Fibroblast of gingiva (primary cell): ENCODE measurements at regions not wholly inside any gene's neighbourhood (a gene's known extent, or its start where the extent isn't known, plus 50 kb on each side); places are given as distances from the start of the nearest gene placed in this dataset.

Source experiments
- DNase-seq: peaks from one replicate; pipeline ENCODE4 v3.0.0-alpha.2; 2011; ENCODE audit warnings: low read depth

DNA sequence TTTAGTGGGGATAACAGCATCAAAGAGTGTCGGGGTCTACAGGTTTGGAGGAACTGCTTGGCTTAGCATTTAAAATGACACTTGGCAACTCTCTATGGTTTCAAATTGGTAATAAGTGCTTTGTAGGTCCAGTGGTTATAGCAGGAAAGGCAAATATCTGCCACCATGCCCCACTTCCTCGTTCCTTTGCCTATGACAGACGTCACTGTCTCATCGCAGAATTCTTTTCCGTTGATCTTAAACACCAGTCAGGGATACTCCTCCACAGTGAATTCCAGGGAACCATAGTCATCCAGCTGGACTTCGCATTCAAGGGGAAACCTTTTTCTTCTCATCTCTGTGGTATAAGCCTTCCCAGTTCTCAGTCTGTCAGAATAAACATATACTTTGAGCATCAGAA is 319.1 kb downstream of the GPAT3 start:
- DNase-seq: peak; percentile 74

DNA sequence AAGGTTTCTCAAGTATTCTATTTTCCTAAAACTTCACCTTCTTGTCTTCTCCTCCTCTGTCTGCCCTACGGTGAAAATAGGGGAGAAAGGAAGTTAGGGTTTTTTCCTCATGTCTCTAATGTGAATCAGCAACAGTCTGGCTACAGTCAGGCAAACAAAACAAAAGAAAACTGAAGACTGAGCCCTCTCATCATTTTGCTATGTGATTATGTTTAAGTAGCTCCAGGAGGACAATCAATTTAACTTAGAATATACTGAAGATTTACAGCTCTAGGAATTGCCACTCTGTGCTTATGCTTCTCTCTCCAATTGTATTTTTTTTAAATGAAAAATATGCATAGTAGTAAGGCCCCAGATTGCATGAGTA is 316.2 kb downstream of the GPAT3 start:
- DNase-seq: peak; percentile 50

DNA sequence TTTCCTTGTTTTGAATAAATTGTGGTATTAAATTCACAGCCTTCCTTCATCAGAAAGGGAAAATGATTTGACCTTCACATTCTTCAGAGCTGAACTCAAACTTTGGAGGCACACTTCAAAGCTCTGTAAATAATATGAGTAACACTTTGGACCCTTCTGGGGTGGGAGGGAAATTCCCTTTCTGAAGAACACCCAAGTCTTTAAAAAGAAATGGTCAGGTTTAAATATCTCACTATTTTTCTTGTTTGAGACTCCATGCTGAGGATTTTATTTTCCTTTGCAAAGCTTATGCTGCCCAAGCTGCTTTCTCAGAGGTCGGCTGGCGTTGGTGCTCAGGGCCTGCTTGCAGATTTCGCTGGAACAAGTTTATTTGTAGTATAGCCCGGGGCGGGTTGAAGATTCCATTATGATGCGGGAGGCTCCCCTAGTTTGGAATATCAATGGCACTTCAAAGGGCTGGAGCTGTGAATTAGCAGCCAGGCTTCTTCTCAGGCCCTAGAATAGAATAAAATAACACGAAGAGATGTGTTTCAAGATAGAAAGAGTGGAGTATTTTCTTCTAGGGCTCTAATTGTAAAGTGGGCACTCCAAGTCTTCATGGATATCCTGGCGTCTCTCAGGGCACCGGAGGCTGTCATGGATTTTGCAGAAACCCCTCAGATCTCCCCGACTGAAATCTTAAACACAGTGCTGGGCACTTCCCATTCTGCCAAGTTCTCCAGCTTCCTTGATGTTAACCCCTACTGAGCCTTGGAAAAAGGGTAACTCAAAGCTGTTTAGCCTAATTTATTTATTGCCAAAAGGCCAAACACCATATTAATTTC is 315.6 kb downstream of the GPAT3 start:
- DNase-seq: peak; percentile 29

DNA sequence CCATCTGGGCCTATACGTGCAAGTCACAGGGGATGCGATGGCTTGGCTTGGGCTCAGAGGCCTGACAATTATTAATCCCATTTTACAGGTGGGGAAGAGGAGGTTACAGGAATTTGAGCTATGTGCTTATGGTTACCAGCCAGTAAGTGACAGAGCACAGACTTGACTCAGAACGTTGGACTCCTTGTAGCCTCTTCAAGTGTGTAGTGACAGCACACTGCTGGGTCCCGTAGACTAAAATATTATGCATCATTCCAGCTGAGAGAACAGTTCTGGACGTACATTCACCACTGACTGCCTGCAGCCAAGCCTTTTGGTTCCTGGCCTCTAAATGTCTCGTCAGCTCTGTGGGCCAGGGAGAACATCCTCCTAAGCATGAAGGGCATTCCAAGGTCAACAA is 314.5 kb downstream of the GPAT3 start:
- DNase-seq: no peak

DNA sequence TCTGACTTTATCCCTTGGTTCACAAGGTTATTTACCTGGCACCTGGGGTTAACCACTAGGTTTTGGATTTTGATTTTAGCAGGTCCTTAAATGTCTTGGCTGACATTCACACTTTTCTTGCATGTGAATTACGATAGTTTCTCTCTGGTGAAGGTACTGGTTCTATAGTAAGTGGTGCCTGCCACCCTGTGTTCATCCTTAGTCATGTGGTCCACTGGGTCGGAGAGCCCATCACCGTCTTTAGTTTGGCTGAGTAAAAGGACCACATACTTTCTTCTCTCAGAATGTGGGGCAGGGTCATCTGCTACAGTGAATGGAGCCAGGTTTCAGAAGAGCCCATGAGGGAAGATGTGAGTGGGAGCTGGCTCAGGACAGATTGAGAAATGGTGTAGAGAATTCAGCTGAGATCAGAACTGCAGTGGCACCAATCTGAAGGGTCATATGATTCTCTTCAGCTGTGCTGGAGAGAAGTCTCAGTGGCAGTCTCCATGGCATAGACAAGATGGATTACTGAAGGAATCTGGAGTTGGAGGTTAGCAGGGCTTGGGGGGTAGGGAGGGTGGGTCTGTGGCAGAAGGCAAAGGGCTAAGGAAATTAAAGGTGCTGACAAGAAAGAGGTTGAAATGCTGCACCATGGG is 310.4 kb downstream of the GPAT3 start:
- DNase-seq: no peak

DNA sequence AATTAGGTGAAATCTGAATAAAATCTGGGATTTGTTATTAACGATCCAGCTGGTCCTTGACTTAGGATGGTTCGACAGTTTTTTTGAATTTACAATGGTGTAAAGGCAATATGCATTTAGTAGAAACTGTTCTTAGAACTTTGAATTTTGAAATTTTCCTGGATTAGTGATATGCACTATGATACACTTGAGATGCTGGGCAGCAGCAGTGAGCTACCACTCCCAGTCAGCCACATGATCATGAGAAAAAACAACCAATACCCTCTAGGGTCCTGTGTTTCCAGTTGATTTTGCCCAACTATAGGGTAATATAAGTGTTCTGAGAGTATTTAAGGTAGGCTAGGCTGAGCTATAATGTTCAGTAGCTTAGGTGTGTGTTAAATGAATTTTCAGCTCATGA is 303.7 kb downstream of the GPAT3 start:
- DNase-seq: no peak

DNA sequence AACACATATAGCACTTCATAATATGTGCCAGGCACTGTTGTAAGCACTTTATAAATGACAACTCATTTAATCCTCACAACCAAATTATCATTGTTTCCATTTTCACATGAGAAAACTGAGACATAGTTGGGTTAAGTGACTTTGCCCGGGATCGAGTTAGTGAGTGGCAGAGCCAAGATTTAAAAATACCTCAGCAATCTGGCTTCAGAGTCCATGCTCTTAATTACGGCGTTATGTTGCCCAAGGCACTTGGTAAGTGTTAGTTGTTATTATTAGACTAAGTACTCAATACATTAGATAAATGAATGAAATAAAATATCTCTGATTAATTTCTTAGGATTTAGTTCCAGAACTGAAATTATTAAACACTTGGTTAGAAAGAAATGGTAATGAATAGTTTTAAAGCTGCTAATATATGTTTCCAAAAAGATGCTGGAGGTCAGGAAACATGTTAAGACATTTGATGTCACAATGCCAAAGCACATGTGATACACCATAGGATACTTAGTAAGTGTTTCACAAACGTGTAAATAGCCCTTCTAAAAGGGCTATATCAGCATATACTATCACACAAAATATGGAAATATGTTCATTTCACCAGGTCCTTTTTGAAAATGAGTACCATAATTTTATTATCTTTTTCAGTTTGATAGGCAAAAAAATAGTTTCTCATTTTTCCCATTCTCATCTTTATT is 301.9 kb downstream of the GPAT3 start:
- DNase-seq: no peak

DNA sequence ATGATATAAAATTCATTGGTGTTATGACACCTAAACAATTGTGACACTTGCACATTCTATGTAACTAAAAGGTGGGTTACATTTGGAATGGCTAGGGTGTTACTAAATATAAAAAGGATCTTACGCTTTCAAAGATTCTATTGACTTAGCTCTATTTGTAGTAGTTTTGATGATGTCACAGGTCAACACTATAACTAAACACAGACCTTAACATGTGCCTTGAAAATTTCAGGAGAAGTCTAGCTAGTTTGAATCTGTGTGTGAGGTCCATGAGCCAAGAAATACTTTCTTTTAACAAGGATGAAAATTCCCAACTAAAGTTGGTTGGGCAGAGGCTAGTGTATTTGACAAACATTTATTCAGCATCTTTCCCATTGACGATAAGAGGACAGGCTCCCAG is 298.0 kb downstream of the GPAT3 start:
- DNase-seq: no peak

DNA sequence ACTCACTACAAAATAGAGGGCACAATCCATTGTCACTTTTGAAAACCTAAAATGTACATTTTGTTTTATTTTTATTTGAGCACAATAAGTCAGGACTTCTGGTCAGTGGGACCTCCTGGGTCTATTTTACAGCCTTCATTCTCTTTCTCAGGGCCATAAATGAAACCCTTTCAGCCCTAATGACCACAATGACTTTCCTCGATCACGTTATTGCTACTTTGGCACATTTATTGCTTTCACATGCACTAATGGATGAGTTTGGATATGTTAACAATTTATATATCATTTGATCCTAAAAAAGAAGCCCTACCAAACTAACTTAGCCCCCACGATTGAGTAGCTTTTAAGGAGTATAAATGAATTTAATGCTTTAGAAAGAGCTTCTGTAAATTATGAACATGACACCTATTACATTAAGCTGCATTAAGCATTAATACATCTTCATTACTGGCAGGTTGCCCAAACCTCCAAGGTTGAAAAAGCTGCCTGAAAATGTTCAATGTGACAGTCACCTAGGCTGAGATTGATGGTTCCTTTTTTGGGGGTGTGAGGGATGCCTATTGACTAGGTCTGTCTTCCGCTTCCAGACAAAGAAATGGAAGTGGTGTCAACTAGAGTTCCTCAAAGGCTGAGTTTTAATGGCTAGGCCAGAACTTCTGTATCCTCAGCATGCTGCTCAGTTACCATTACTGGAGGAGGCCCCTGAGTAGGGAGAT is 296.4 kb downstream of the GPAT3 start:
- DNase-seq: no peak

DNA sequence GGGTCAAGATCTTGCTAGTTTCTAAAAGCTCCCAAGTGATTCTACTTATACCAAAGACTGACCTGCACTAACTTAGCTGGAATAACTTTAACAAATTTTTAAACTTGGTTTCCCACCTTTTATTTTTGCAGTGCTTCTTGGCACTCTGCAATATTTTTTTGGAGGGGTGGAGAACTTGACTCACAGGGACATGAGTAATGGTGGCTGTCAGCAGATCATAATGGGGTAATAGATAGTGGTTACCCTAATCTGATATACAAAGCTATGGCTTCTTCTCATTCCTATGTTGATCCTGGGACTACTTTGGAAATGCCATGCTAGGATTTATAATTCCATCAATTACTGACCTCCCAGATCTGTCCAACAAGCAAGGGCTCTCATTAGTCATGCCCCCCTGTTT is 295.7 kb downstream of the GPAT3 start:
- no peak for DNase-seq

DNA sequence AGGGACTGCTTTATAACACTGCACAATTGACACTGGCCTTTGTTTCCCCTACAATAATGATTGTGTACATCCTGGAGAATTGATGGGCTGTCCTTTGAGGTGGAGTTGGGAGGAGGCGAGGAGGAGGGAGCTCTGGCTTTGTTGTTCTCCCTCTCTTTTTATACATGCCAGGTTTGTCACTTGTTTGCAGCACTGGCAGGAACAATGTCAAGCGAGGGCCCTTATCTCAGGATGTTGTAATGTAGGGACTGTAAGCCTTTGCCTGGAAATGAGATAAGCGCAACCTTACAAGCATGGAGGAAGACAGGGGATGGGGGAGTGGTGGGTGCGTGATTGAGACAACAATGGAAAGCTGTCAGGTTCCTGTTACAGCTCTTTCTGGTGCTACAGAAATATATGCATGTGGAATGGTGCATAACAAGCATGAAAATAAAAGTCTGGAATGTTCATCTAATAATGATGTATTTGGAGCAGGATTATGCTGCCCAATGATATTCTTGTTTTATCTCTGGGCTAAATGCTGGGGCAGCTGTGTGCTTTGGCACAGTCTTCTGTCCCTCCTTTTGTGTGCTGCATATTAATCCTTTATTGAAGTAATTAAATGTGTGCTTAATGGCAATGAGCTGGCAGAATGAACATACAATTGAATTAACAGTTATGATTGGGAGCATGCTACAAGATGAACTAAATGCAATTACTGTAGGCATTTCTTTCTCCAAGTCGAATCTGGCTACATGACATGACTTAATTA is 294.4 kb downstream of the GPAT3 start:
- no peak for DNase-seq

DNA sequence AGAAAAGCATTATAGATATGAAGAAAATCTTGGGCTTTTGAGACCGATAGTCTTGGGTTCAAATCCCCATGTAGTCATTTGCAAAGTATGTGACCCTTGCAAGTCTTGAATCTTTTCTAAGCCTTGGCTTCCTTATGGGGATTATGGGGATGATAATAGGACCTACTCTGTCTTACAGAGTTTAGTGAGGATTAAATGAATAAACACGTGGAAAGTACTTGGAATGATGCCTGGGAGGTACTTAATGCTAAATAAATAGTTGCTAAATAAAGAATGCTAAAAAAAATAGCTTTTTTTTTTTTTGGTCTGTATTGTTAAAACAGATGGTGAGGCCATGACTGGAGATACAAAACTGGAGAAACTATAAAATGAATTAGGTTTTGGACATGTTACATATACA is 292.7 kb downstream of the GPAT3 start:
- DNase-seq: no peak

DNA sequence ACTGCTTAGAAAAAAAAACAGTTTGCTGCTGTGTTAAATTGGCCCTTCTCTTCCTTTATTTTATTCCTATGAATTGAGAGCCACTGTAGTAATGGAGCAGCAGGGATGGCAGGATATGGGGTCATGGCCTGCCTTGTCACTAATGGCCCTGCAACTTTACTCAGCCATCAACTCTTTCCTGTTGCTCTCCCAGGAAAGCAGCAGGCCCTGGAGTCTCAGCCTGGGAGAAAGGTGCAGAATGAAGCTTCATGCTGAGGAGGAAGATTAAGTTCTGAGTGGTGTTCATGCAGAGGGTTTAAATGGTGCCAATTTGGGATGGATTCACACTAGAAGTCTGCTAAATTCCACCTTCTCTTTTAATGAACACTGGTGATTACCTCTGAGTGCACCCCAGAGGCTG is 285.6 kb downstream of the GPAT3 start:
- DNase-seq: no peak

DNA sequence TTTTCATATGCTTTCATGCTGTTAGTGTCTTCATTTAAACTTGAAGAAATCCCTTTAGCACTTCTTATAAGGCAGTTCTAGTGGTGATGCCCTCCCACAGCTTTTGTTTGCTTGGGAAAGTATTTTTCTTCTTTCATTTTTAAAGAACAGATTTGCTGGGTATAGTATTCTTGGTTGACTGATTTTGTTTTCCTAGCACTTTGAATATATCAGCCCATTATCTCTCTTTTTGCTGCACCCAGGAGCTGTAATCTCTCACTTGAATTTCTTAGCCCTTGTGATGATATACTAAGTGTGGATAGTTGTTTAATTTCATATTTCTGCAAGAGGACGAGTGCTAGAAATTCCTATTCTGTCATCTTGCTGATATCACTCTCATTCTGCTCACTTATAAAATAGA is 283.7 kb downstream of the GPAT3 start:
- DNase-seq: no peak

DNA sequence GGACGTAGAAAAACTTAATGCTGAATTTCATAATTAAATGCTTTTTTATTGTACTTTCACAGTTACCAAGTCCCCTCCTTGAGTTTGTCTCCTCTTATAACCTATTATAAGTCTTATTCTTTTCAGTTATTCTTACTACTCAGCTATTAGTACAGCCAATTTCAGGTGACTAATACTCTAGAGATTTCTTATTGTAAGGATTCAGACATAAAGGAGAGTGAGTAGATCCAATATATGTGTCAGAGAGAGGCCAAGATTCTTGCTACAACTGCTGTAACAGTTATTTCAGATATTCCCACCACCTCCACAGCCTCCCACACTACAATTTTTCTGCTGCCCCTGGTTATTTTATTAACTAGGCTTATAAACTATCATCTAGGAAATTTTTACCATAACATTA is 274.5 kb downstream of the GPAT3 start:
- DNase-seq: no peak

DNA sequence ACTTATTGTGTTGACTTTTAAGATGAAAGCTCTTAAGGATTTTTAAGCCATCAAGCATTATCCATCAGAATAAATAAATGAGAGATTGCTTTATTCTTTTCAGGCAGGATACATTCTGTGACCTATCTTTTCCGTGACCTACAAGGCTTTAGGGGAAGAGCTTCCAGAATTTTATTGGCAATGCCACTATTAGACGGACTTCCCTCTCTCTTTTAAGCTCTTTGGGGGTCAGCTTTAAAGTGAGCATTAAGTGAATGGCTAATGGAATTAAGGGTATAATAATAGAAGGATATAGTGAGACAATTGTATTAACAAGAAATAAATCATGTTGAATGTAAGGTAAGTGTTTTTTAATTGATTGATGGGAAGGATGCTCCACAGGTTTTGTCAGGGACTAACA is 273.7 kb downstream of the GPAT3 start:
- no peak for DNase-seq

DNA sequence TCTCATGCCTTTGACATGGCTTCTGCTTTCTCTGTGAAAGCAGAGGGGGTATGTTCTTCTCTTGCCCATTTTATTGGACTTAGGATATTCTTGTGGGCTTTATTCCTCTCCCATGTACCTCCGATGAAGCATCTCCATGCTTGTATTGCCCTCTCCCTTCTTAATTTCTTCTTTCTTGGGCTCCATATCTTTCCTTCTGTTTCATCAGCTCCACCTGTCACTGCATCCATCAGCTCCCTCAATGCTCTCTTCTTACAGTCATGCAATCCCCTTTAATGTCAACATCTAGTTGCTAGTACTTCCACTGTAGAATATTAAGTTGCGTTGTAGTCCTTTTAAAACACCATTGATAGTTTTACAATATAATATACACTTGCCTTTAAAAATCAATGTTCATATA is 257.6 kb downstream of the GPAT3 start:
- DNase-seq: no peak

DNA sequence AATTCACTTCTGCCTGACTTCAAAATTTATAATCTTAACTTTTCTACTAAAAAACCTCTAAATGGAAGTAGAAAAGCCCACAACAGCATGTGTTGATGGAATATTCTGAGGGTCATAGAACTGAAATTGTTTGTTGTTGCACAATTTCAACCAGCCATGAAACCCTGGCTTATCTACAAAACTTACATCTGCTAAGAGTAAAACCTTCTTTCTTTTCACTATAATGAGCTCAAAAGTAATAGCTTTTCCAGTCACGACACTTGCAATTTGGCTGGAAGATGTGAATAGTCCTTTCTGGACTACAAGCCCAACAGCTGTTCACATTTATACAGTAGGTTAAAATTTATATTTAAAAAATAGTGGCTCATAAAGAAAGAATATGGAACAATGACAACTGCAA is 250.0 kb downstream of the GPAT3 start:
- peak; percentile 38 for DNase-seq

DNA sequence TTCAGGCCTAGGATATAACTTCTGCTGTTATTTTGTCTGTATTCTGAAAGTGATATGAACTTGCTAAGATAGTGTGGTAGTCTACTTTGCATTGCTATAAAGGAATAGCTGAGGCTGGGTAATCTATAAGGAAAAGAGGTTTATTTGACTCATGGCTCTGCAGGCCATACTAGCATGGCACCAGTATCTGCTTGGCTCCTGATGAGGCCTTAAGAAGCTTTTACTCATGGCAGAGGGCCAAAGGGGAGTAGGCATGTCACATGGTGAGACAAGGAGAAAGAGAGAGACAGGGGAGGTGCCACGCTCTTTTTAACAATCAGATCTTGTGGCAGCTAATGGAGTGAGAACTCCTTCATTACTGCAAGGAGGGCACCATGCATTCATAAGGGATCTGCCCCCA is 247.3 kb downstream of the GPAT3 start:
- no peak for DNase-seq

DNA sequence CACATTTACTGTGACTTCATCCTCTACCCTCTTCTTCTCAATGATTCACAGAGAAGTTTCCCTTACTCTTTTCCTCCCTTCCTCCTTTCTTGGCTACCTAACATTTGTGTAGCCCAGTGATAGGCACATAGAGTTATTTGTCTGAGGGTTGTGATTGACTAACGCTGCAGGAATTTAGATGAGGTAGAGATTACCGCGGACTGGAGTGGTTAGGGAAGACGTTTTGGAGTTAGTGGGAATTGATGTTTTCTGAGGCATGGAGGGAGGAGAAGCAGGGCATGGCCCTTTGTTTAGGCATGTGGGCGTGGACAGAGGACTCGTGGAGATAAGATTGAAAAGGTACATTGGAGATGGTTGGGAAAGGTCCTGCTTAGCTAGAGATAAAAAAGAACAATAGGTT is 246.7 kb downstream of the GPAT3 start:
- DNase-seq: no peak

DNA sequence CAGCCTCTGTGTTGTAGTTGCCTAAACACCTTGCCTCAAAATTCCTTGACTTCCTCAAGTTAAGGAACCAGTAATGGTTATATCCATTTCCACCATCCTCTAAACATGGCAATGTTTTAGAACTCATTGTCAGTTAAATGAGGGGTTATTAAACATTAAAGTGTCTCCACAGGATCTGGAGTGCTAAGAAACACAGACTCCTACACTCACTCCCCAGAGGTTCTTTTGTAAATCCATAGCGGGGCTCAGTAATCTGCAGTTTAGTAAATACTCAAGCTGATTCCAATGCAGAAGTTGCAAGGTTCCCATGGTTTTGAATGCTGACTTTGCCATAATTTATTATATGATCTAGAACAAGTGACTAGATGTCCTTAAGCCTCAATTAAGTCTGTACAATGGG is 245.5 kb downstream of the GPAT3 start:
- DNase-seq: no peak
